Adrenal gland (tissue), 9 donors: ENCODE measurements at regions not wholly inside any gene's neighbourhood (a gene's known extent, or its start where the extent isn't known, plus 50 kb on each side); places are given as distances from the start of the nearest gene placed in this dataset.

Experiments
- DNase-seq, 7 donors: peaks; one replicate each; pipeline ENCODE4 v3.0.0-alpha.2; 2019 to 2020
- H3K27ac ChIP-seq, 5 donors: fragments of 200-600 bp; sonication (generic) in 4 of 5; 1 replicate in 3 of 5; 2 replicates in 2 of 5; pipeline versions ENCODE4 v1.5.1 to v1.8.0; 2016 to 2020; ENCODE audit warnings: mild to moderate bottlenecking in 1 of 5
- H3K27me3 ChIP-seq: fragments of 200-600 bp; 2 replicates; pipeline ENCODE4 v1.8.0; 2021
- H3K36me3 ChIP-seq, 2 donors: fragments of 200-600 bp; replicated peaks in 1 of 2; 1 replicate in 1 of 2; 2 replicates in 1 of 2; pipeline versions ENCODE4 v1.5.1 to v1.8.0; 2018 to 2022
- H3K4me1 ChIP-seq, 2 donors: fragments of 200-600 bp; replicated peaks in 1 of 2; 1 replicate in 1 of 2; 2 replicates in 1 of 2; pipeline versions ENCODE4 v1.5.1 to v1.8.0; 2018 to 2021
- H3K4me3 ChIP-seq, 4 donors: fragments of 200-600 bp; sonication (generic) in 3 of 4; one replicate each; pipeline ENCODE4 v1.5.1; 2016 to 2018
- H3K9me3 ChIP-seq, 3 donors: fragments of 200-600 bp; sonication (generic) in 1 of 3; replicated peaks in 1 of 3; 1 replicate in 2 of 3; 2 replicates in 1 of 3; pipeline versions ENCODE4 v1.5.1 to v1.8.0; 2016 to 2021
- CTCF ChIP-seq, 6 experiments: fragments of 450-650 bp in 4 of 6; fragments of 200-600 bp in 2 of 6; sonication (generic) in 1 of 6; IDR thresholded peaks; 1 replicate in 5 of 6; 2 replicates in 1 of 6; pipeline versions ENCODE4 v1.5.1 to v1.8.0; 2016 to 2021; ENCODE audit warnings: antibody characterized with exemption in 6 of 6, mild to moderate bottlenecking in 2 of 6, moderate library complexity in 1 of 6
- POLR2A ChIP-seq, 2 donors: fragments of 450-650 bp; IDR thresholded peaks; one replicate each; pipeline ENCODE4 v1.6.1; 2017; ENCODE audit warnings: antibody characterized with exemption in 2 of 2, mild to moderate bottlenecking in 2 of 2, moderate library complexity in 1 of 2
- WGBS, 4 donors: extraction: QIAGEN DNeasy Blood & Tissue Kit in 2 of 4; methylation state at CpG; one replicate each; pipeline versions ENCODE4 v1.1.5 to v1.1.7; 2013 to 2017; 5-methylcytosine and 5-hydroxymethylcytosine counted together
- intact Hi-C, 2 donors: fragments of 100-400 bp; cut with DNase I; formaldehyde crosslinking; loops; one replicate each; pipeline versions ENCODE4 v1.14.1 to v1.15.0; 2022 to 2023
- donor health status: healthy with polysubstance abuse.
- donor health status: Bipolar disorder and iron deficiency.
- donor health status: DM: yes; HTN: yes; CAD: no.
- donor health status: DM: no; HTN: no; CAD: no.
- donor health status: DM: no; HTN: no; CAD: no.

GRCh38 chr12:91289906-91290305 lies 107.3 kb upstream of the DCN start:
- Histone ChIP-seq H3K27ac (peak overlapping the region in 1 of 5 donors; percentile 7), H3K36me3 (no peaks in the 10 kb centered on the region), H3K9me3 (no peaks in the 10 kb centered on the region), H3K27me3 (no peaks in the 10 kb centered on the region), H3K4me3 (no peak overlapping the region), H3K4me1 (no peaks in the 10 kb centered on the region)
- WGBS, 4 donors = 32 to 40% (median 37%) methylated on average over 3 of the region's 3 CpGs
- no peak for DNase-seq
- intact Hi-C loops = no loop called here
- TF ChIP-seq POLR2A (IDR thresholded peaks at IDR 0.05) (no peak), CTCF (IDR thresholded peaks at IDR 0.05) (no peak)

GRCh38 chr12:91289072-91289471 lies 106.5 kb upstream of the DCN start:
- Histone ChIP-seq H3K4me3 (no peak overlapping the region), H3K27ac (no peak overlapping the region), H3K9me3 (peaks cover 0 to 3% (median 0%) of the 10 kb centered on the region in 3 donors), H3K4me1 (no peaks in the 10 kb centered on the region), H3K27me3 (no peaks in the 10 kb centered on the region), H3K36me3 (no peaks in the 10 kb centered on the region)
- 18 to 29% (median 21%) methylated on average over 1 of the region's 1 CpG for WGBS, 4 donors
- DNase-seq = no peak
- TF ChIP-seq POLR2A (IDR thresholded peaks at IDR 0.05) (no peak), CTCF (IDR thresholded peaks at IDR 0.05) (no peak)
- intact Hi-C loops = no loop called here

GRCh38 chr12:91287753-91288152 lies 105.1 kb upstream of the DCN start:
- DNase-seq = no peak
- no peak for TF ChIP-seq CTCF (IDR thresholded peaks at IDR 0.05)
- TF ChIP-seq POLR2A (IDR thresholded peaks at IDR 0.05) = no peak
- H3K9me3 ChIP-seq = peaks cover 0 to 3% (median 0%) of the 10 kb centered on the region in 3 donors
- WGBS, 4 donors = 53 to 65% (median 58%) methylated on average over 3 of the region's 3 CpGs
- no peaks in the 10 kb centered on the region for H3K4me1 ChIP-seq
- no peaks in the 10 kb centered on the region for H3K36me3 ChIP-seq
- no peak overlapping the region for H3K27ac ChIP-seq
- no peaks in the 10 kb centered on the region for H3K27me3 ChIP-seq
- no peak overlapping the region for H3K4me3 ChIP-seq
- intact Hi-C loops = no loop called here

GRCh38 chr12:91278126-91278525 lies 95.5 kb upstream of the DCN start:
- H3K4me1 ChIP-seq = peaks cover 0 to 6% of the 10 kb centered on the region in 2 donors

More at GRCh38 chr12:91278126-91278525, 95.5 kb upstream of the DCN start:
- H3K27ac ChIP-seq = no peak overlapping the region
- no peaks in the 10 kb centered on the region for H3K36me3 ChIP-seq
- H3K4me3 ChIP-seq = no peak overlapping the region
- DNase-seq = no peak
- no peaks in the 10 kb centered on the region for H3K27me3 ChIP-seq
- intact Hi-C loops = no loop called here
- H3K9me3 ChIP-seq = no peaks in the 10 kb centered on the region
- TF ChIP-seq POLR2A (IDR thresholded peaks at IDR 0.05) (no peak), CTCF (IDR thresholded peaks at IDR 0.05) (no peak)
